Epidermal melanocyte (primary cell): ENCODE measurements at regions not wholly inside any gene's neighbourhood (a gene's known extent, or its start where the extent isn't known, plus 50 kb on each side); places are given as distances from the start of the nearest gene placed in this dataset.

Source experiments
- DNase-seq: peaks from one replicate; pipeline ENCODE4 v3.0.0; 2011; ENCODE audit warnings: low spot score; ENCODE audit not compliant: insufficient read length

GRCh38 chr6:164243012-164243610, 828.6 kb downstream of the QKI start:
- DNase-seq: no peak

DNA sequence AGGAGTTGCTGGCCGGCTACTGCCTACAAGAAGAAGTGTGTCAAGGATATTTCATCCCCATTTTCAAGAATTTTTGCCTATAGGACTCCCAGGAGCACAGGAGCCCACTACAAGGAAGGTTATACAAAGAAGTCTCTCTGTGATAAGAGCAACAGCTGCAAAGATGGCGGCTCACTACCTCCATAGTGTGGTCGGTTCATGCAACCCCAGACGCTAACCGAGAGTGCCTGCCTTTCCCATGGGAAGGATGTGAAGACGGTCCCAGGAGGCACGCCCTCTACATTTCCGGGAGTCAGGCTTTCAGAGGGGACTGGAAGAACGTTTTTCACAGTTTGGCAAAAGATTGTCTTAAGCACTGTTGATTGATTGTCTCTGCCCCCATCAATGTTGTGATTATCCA, 816.3 kb downstream of the QKI start:
- DNase-seq: no peak

DNA sequence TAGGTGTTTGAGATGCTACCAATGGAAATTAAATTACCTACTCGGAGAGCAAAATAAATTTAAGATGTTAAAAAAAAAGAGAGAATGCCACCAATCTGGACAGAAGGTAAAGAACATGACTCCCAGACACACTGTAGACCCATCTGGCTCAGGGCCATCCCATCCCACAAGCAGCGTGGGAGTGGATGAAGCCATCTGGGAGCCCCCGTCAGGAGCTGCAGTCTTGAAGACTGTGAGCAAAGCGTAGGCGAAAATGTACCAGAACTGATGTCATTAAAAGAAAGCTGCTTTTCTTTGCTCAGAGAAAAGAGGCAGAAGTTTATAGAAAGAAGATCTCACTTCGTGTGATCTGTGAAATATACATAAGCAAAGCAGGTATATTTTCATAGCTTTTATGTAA, 815.7 kb downstream of the QKI start:
- DNase-seq: no peak

- DNase-seq: no peak
Observed at GRCh38 chr6:164229716-164230115, 815.2 kb downstream of the QKI start.

- no peak for DNase-seq
Observed at GRCh38 chr6:164227952-164228522, 813.5 kb downstream of the QKI start.

- DNase-seq: no peak
Observed at GRCh38 chr6:164216839-164217238, 802.3 kb downstream of the QKI start.

DNA sequence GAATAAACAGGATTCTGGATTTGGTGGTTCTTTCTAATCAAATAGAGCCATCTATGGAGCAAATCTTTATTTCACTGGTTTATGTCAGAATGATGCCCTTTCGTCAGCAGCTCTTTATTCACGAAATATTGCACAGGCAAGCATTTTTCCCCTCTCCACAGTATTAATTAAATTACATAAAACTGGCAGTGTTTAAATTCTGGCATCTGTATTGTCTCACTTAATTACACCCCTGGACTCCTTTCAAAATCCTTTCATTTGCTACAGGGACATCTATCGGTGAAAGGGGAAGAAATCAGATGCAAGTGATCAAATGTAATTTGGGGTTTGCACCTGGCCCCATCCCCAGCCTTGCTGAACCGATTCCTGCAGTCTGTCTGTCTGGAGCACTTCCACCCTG, 801.9 kb downstream of the QKI start:
- DNase-seq: no peak

- no peak for DNase-seq
Observed at GRCh38 chr6:164214066-164214465, 799.5 kb downstream of the QKI start.

- no peak for DNase-seq
Observed at GRCh38 chr6:164211254-164211653, 796.7 kb downstream of the QKI start.

- no peak for DNase-seq
Observed at GRCh38 chr6:164210783-164211182, 796.3 kb downstream of the QKI start.

- no peak for DNase-seq
Observed at GRCh38 chr6:164210323-164210722, 795.8 kb downstream of the QKI start.

GRCh38 chr6:164208371-164208770, 793.9 kb downstream of the QKI start:
- DNase-seq: no peak

GRCh38 chr6:164206807-164207423, 792.4 kb downstream of the QKI start:
- DNase-seq: no peak

- DNase-seq: no peak
Observed at GRCh38 chr6:164200071-164200470, 785.6 kb downstream of the QKI start.

- DNase-seq: no peak
Observed at GRCh38 chr6:164195942-164196281, 781.4 kb downstream of the QKI start.

- no peak for DNase-seq
Observed at GRCh38 chr6:164195278-164195941, 780.9 kb downstream of the QKI start.

GRCh38 chr6:164188861-164189260, 774.3 kb downstream of the QKI start:
- no peak for DNase-seq

- DNase-seq: no peak
Observed at GRCh38 chr6:164185471-164185871, 771.0 kb downstream of the QKI start.

- DNase-seq: no peak
Observed at GRCh38 chr6:164184410-164184809, 769.9 kb downstream of the QKI start.

DNA sequence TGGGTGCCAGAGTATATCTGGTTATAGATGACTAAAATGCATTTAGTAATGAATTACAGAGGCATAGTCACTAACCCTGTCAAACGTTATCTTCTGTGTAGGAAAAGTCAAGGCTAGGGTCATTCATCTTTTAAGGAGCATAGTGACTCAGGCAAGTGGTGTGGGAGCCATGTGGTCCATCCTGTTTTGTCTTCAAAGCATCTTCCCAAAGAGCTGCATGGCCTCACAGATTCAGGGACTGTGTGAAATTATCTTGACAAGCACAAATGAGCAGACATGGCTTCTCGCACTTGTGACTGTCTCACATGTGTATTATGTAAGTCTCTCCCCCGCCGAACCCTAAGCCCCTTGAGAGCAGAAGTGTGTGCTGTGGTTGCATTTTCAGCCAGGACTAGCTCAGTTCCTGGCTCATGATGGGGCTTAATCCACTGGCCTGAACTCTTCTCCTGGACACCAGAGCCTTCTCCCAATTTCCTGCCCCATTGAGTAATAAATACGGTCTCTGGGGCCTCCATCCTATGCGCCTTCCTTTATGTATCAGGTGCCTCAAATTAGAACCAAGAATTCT, 769.1 kb downstream of the QKI start:
- DNase-seq: no peak

- DNase-seq: no peak
Observed at GRCh38 chr6:164178679-164179332, 764.3 kb downstream of the QKI start.

- DNase-seq: no peak
Observed at GRCh38 chr6:164169355-164169754, 754.8 kb downstream of the QKI start.
